ENCODE measurements at regions not wholly inside any gene's neighbourhood (a gene's known extent, or its start where the extent isn't known, plus 50 kb on each side); places are given as distances from the start of the nearest gene placed in this dataset.
A peak's percentile ranks its signal among the peaks of the same experiment; 100 is the strongest.

GRCh38 chr7:20534543-20534942, 80.9 kb upstream of the ABCB5 start:
- no peaks in the 10 kb centered on the region for H3K79me2 ChIP-seq (ENCODE audit: insufficient read depth, low read length)
- H3K4me1 ChIP-seq (ENCODE audit: insufficient read depth, low read length, poor library complexity, severe bottlenecking), result no peaks in the 10 kb centered on the region
- H3K27me3 ChIP-seq (ENCODE audit: insufficient read depth, low read length, poor library complexity, severe bottlenecking), result no peaks in the 10 kb centered on the region
- no peak overlapping the region for H3K4me2 ChIP-seq (ENCODE audit: low read depth, low read length, poor library complexity, severe bottlenecking)
- no peak overlapping the region for H3K4me3 ChIP-seq (ENCODE audit: low read length, poor library complexity, severe bottlenecking)
- H3K9me2 ChIP-seq (replicated peaks; ENCODE audit: low read depth, low read length), result no peaks in the 10 kb centered on the region
- H3K9me3 ChIP-seq (ENCODE audit: insufficient read depth, low read depth, low read length), result peaks cover 2% of the 10 kb centered on the region; the same call in 1 of the 2 replicates
- H4K20me1 ChIP-seq (ENCODE audit: insufficient read depth, low read length, poor library complexity, severe bottlenecking), result no peaks in the 10 kb centered on the region
- no peak overlapping the region for H3K9ac ChIP-seq (ENCODE audit: low read depth, low read length, poor library complexity, severe bottlenecking)
- no peaks in the 10 kb centered on the region for H3F3A ChIP-seq (ENCODE audit: low read depth)
- H2AFZ ChIP-seq (ENCODE audit: low read length), result no peak overlapping the region
- TF ChIP-seq EZH2phosphoT487 (IDR thresholded peaks at IDR 0.05; ENCODE audit: borderline replicate concordance) (no peak), CTCF (conservative IDR thresholded peaks at IDR 0.05; ENCODE audit: low read length) (no peak)
- H3K36me3 ChIP-seq (ENCODE audit: insufficient read depth, low read length), result no peaks in the 10 kb centered on the region

GRCh38 chr7:20535541-20535940, 79.9 kb upstream of the ABCB5 start:
- Histone ChIP-seq H3K4me3 (ENCODE audit: low read length, poor library complexity, severe bottlenecking) (no peak overlapping the region), H2AFZ (ENCODE audit: low read length) (no peak overlapping the region), H4K20me1 (ENCODE audit: insufficient read depth, low read length, poor library complexity, severe bottlenecking) (no peaks in the 10 kb centered on the region), H3K36me3 (ENCODE audit: insufficient read depth, low read length) (no peaks in the 10 kb centered on the region), H3K9me3 (ENCODE audit: insufficient read depth, low read depth, low read length) (no peaks in the 10 kb centered on the region), H3K4me2 (ENCODE audit: low read depth, low read length, poor library complexity, severe bottlenecking) (no peak overlapping the region), H3K9me2 (replicated peaks; ENCODE audit: low read depth, low read length) (no peaks in the 10 kb centered on the region), H3F3A (ENCODE audit: low read depth) (no peaks in the 10 kb centered on the region), H3K9ac (ENCODE audit: low read depth, low read length, poor library complexity, severe bottlenecking) (no peak overlapping the region), H3K4me1 (ENCODE audit: insufficient read depth, low read length, poor library complexity, severe bottlenecking) (no peaks in the 10 kb centered on the region), H3K27me3 (ENCODE audit: insufficient read depth, low read length, poor library complexity, severe bottlenecking) (no peaks in the 10 kb centered on the region), H3K79me2 (ENCODE audit: insufficient read depth, low read length) (no peaks in the 10 kb centered on the region)
- TF ChIP-seq CTCF (conservative IDR thresholded peaks at IDR 0.05; ENCODE audit: low read length) (no peak), EZH2phosphoT487 (IDR thresholded peaks at IDR 0.05; ENCODE audit: borderline replicate concordance) (no peak)

- H2AFZ ChIP-seq (ENCODE audit: low read length), result no peak overlapping the region
- H4K20me1 ChIP-seq (ENCODE audit: insufficient read depth, low read length, poor library complexity, severe bottlenecking), result no peaks in the 10 kb centered on the region
- no peak overlapping the region for H3K4me2 ChIP-seq (ENCODE audit: low read depth, low read length, poor library complexity, severe bottlenecking)
- H3K79me2 ChIP-seq (ENCODE audit: insufficient read depth, low read length), result no peaks in the 10 kb centered on the region
- no peaks in the 10 kb centered on the region for H3K27me3 ChIP-seq (ENCODE audit: insufficient read depth, low read length, poor library complexity, severe bottlenecking)
- H3F3A ChIP-seq (ENCODE audit: low read depth), result no peaks in the 10 kb centered on the region
- peak; percentile 54 for TF ChIP-seq CTCF (conservative IDR thresholded peaks at IDR 0.05; ENCODE audit: low read length)
- TF ChIP-seq EZH2phosphoT487 (IDR thresholded peaks at IDR 0.05; ENCODE audit: borderline replicate concordance), result no peak
- no peak overlapping the region for H3K4me3 ChIP-seq (ENCODE audit: low read length, poor library complexity, severe bottlenecking)
- peaks cover 7% of the 10 kb centered on the region for H3K4me1 ChIP-seq (ENCODE audit: insufficient read depth, low read length, poor library complexity, severe bottlenecking)
- H3K9ac ChIP-seq (ENCODE audit: low read depth, low read length, poor library complexity, severe bottlenecking), result no peak overlapping the region
- H3K36me3 ChIP-seq (ENCODE audit: insufficient read depth, low read length), result no peaks in the 10 kb centered on the region
- H3K9me2 ChIP-seq (replicated peaks; ENCODE audit: low read depth, low read length), result no peaks in the 10 kb centered on the region
- H3K9me3 ChIP-seq (ENCODE audit: insufficient read depth, low read depth, low read length), result no peaks in the 10 kb centered on the region
Measured at GRCh38 chr7:20539201-20539600, 76.3 kb upstream of the ABCB5 start.

Data from Loucy (cell line).